ENCODE measurements at regions not wholly inside any gene's neighbourhood (a gene's known extent, or its start where the extent isn't known, plus 50 kb on each side); places are given as distances from the start of the nearest gene placed in this dataset.

- no peak for TF ChIP-seq EZH2 (IDR thresholded peaks at IDR 0.05; ENCODE audit: low read length, missing control alignments)
- no peak for TF ChIP-seq CTCF (conservative IDR thresholded peaks at IDR 0.05 in 1 of 2, IDR thresholded peaks at IDR 0.05 in 1 of 2; ENCODE audit: low read depth in 1 of 2, low read length in 2 of 2)
- H3K4me2 ChIP-seq (ENCODE audit: extremely low read depth, insufficient read depth, low read length): peak overlapping the region; percentile 20
- no peak overlapping the region for H3K27ac ChIP-seq (ENCODE audit: insufficient read depth, low read length)
- H3K27me3 ChIP-seq (ENCODE audit: control insufficient read depth, insufficient read depth, low read length): no peaks in the 10 kb centered on the region
- no peaks in the 10 kb centered on the region for H3K79me2 ChIP-seq (ENCODE audit: control insufficient read depth, insufficient read depth, low read length)
- no peaks in the 10 kb centered on the region for H3K9me3 ChIP-seq (ENCODE audit: control insufficient read depth, insufficient read depth, low read depth, low read length)
- H3K9ac ChIP-seq (ENCODE audit: insufficient read depth, low read length): no peak overlapping the region
- no peaks in the 10 kb centered on the region for H3K4me1 ChIP-seq (ENCODE audit: control insufficient read depth, extremely low read depth, insufficient read depth, low read length)
- DNase-seq (ENCODE audit: low read depth in 2 of 2): no peak
- H4K20me1 ChIP-seq (ENCODE audit: control insufficient read depth, extremely low read depth, insufficient read depth, low read length): no peaks in the 10 kb centered on the region
- H3K36me3 ChIP-seq (ENCODE audit: control insufficient read depth, insufficient read depth, low read length): no peaks in the 10 kb centered on the region
- H2AFZ ChIP-seq (ENCODE audit: low read length): peak overlapping the region; percentile 79
- H3K4me3 ChIP-seq (replicated peaks in 1 of 4; ENCODE audit: control extremely low read depth in 1 of 4, insufficient read depth in 1 of 4, low read depth in 3 of 4, low read length in 4 of 4): peak overlapping the region in 2 of 4 experiments; percentile 41 to 64
Observed at GRCh38 chr4:130563889-130564418, 1468.0 kb downstream of the C4orf33 start.

GRCh38 chr4:130568746-130569145 lies 1472.8 kb downstream of the C4orf33 start:
- Histone ChIP-seq H3K79me2 (ENCODE audit: control insufficient read depth, insufficient read depth, low read length) (no peaks in the 10 kb centered on the region), H3K4me2 (ENCODE audit: extremely low read depth, insufficient read depth, low read length) (no peak overlapping the region)
- TF ChIP-seq CTCF (conservative IDR thresholded peaks at IDR 0.05 in 1 of 2, IDR thresholded peaks at IDR 0.05 in 1 of 2; ENCODE audit: low read depth in 1 of 2, low read length in 2 of 2) (no peak), EZH2 (IDR thresholded peaks at IDR 0.05; ENCODE audit: low read length, missing control alignments) (no peak)

GRCh38 chr4:130573742-130574141 lies 1477.8 kb downstream of the C4orf33 start:
- no peaks in the 10 kb centered on the region for H3K27me3 ChIP-seq (ENCODE audit: control insufficient read depth, insufficient read depth, low read length)
- H3K36me3 ChIP-seq (ENCODE audit: control insufficient read depth, insufficient read depth, low read length): no peaks in the 10 kb centered on the region
- no peaks in the 10 kb centered on the region for H3K9me3 ChIP-seq (ENCODE audit: control insufficient read depth, insufficient read depth, low read depth, low read length)
- no peak overlapping the region for H3K4me3 ChIP-seq (replicated peaks in 1 of 4; ENCODE audit: control extremely low read depth in 1 of 4, insufficient read depth in 1 of 4, low read depth in 3 of 4, low read length in 4 of 4)
- no peak for DNase-seq (ENCODE audit: low read depth in 2 of 2)
- no peak overlapping the region for H3K9ac ChIP-seq (ENCODE audit: insufficient read depth, low read length)
- no peak overlapping the region for H3K27ac ChIP-seq (ENCODE audit: insufficient read depth, low read length)
- H2AFZ ChIP-seq (ENCODE audit: low read length): no peak overlapping the region
- no peaks in the 10 kb centered on the region for H4K20me1 ChIP-seq (ENCODE audit: control insufficient read depth, extremely low read depth, insufficient read depth, low read length)
- no peak for TF ChIP-seq EZH2 (IDR thresholded peaks at IDR 0.05; ENCODE audit: low read length, missing control alignments)
- TF ChIP-seq CTCF (conservative IDR thresholded peaks at IDR 0.05 in 1 of 2, IDR thresholded peaks at IDR 0.05 in 1 of 2; ENCODE audit: low read depth in 1 of 2, low read length in 2 of 2): no peak
- H3K4me2 ChIP-seq (ENCODE audit: extremely low read depth, insufficient read depth, low read length): no peak overlapping the region
- no peaks in the 10 kb centered on the region for H3K79me2 ChIP-seq (ENCODE audit: control insufficient read depth, insufficient read depth, low read length)
- no peaks in the 10 kb centered on the region for H3K4me1 ChIP-seq (ENCODE audit: control insufficient read depth, extremely low read depth, insufficient read depth, low read length)

More at GRCh38 chr4:130568746-130569145, 1472.8 kb downstream of the C4orf33 start:
- Histone ChIP-seq H3K9ac (ENCODE audit: insufficient read depth, low read length) (no peak overlapping the region), H2AFZ (ENCODE audit: low read length) (no peak overlapping the region), H3K4me3 (replicated peaks in 1 of 4; ENCODE audit: control extremely low read depth in 1 of 4, insufficient read depth in 1 of 4, low read depth in 3 of 4, low read length in 4 of 4) (no peak overlapping the region), H3K27me3 (ENCODE audit: control insufficient read depth, insufficient read depth, low read length) (no peaks in the 10 kb centered on the region), H4K20me1 (ENCODE audit: control insufficient read depth, extremely low read depth, insufficient read depth, low read length) (no peaks in the 10 kb centered on the region), H3K4me1 (ENCODE audit: control insufficient read depth, extremely low read depth, insufficient read depth, low read length) (no peaks in the 10 kb centered on the region), H3K9me3 (ENCODE audit: control insufficient read depth, insufficient read depth, low read depth, low read length) (no peaks in the 10 kb centered on the region), H3K27ac (ENCODE audit: insufficient read depth, low read length) (no peak overlapping the region), H3K36me3 (ENCODE audit: control insufficient read depth, insufficient read depth, low read length) (no peaks in the 10 kb centered on the region)
- no peak for DNase-seq (ENCODE audit: low read depth in 2 of 2)

All from fibroblast of lung (primary cell).